ENCODE measurements at regions not wholly inside any gene's neighbourhood (a gene's known extent, or its start where the extent isn't known, plus 50 kb on each side); places are given as distances from the start of the nearest gene placed in this dataset.

DNA sequence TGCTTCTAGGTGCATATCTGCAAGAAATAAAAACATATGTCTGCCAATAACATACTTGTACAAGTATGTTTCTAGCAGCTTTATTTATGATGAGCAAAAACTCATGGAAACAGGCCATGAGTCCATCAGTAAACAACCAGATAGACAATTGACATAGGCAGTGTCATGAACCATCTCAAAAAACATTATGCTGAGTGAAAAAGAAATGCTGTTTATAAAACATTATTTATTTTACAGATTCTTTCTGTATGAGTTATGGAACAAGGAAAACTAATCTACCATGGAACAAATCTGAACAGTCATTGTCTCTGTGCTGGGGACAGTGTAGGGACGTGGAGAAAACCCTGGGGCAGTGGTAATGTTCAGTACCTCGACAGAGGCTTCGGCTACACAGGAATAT is 283.9 kb downstream of the UQCRFS1 start:
- no peak for DNase-seq

DNA sequence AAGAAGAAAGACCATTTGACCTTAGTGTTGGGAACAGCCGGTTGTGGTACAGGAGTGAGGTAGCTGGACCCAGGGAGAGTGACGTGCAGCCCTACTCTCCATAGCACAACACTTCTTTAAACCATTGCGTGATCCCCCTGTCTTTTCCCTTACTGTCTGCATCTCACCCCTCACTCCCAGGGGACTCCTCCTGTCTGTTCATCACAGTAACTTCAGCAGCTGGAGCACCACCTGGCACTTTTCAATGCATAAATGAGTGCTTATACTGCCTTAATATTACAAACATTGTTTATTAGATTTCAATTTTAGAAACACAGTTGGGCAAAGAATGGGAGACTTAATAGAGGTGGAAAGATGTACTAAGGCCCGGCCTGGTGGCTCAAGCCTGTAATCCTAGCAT is 285.5 kb downstream of the UQCRFS1 start:
- DNase-seq: no peak

DNA sequence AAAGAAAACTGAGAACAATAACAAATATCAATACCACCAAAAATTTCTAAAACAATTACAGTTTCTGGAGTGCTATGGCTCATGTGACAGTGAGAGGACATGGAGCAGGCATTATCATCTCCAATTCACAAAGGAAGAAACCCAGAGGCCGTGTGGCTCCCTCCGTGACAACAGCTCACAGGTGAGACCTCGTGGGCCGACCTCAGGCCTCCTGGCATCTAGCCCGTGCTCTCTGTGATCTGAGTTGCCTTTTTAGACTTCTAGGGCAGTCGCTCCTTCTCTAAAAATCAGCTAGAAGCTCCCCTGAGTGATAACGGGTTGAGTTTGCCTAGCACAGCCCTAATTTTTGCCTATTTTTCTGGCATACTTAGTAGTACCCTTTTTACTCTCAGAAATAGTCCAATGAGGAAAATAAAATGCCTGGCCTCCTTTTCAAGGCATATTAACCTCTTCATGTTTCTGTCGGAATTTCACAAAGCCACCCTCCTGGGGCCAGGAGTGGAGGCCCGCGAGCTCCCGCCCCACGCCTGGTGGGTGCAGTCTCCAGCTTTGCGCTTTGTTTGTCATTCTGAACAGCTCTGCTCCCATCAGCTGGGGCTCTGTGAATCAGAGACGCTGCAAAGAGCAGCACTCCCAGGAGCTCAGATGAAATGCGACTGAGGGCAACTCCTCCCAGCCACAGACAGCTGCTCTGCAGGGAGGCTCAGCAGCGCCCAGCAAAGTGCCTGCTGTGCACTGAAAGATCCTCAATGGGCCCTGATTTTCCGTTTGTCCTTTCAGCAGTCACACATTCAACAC is 292.5 kb downstream of the UQCRFS1 start:
- DNase-seq: no peak

GRCh38 chr19:28917621-28918020 is 295.3 kb downstream of the UQCRFS1 start:
- no peak for DNase-seq

DNA sequence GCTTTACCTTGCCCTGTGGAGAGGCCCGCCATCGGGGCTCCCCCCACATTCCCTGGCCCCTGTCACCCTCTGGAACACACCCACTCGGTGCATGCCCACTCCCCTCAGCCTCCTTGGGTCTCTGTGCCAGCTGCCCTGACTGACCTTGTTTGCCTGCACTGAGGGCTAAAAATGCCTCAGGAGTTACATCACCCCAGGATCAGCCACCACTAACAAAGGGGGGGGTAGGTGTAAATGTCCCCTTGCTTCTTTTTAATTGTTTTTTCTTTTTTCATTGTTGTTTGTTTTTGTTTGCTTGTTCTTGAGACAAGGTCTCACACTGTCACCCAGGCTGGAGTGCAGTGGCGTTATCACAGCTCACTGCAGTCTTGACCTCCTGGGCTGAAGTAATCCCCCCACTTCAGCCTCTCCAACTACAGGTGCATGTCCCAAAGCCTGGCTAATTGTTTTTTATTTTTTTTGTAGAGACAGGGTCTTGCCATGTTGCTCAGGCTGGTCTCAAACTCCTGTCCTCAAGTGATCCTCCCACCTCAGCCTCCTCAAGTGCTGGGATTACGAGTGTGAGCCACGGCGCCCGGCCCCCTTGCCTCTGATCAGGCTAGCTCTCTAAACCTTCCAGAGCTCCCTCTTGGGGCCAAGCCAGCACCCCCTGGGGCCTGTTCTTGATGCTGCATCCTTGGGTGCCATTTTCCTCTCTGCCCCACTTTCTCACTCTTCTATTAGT is 297.1 kb downstream of the UQCRFS1 start:
- no peak for DNase-seq

DNA sequence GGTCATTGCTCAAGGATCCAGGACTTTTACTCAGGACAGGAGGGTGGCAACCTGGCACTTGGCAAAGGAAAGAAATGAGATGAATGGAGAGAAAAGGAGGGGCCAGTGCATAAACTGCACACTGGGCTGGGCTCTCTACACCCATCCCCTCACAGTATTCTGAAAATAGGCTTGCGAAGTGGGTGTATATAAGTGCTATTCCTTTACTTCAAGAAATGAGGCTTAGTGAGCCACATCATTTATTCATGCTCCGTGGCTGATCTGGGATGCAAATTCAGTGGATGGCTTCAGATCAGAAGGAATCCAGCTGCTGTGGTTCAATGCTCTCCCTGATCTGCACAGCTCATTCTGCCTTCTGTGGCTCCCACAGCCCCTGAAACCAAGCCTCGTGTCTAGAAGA is 297.7 kb downstream of the UQCRFS1 start:
- no peak for DNase-seq

DNA sequence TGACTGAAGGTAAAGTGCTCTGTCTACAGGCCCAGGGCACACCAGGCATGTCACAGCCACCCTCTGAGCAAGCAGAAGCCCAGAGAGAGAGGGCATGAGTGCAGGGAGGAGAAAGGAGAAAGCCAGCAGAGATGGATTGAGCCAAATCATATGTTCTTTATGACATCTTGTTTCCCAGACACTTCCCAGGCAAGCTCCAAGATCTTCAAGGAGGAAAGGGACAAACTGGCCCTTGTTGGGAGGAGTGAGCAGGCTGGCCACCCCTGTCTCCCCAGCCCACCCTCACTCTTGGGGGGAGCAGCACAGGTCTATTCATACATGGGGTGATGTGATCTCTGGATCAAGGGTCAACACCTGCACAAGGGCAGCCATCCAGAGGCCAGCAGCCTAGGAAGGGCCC is 298.8 kb downstream of the UQCRFS1 start:
- no peak for DNase-seq

DNA sequence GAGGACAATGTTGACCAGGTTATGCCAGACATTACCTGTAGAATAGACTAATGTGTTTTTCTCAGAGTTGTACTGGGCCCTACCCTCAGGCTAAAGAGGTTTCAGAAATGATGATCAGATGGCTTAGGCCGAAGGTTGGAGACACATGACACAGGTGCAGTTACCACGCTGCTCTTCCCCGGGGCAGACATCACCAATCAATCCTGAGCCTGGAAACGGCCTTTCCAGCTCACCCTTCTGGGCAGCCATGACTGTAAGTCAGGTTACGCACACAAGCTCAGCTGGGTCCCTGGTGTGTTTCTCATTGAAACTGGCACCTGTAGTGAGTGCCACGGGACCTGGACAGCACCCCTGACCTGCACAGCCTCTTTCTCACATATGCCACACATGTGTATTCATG is 299.3 kb downstream of the UQCRFS1 start:
- DNase-seq: no peak

GRCh38 chr19:28908941-28909340 is 304.0 kb downstream of the UQCRFS1 start:
- DNase-seq: no peak

GRCh38 chr19:28907534-28907933 is 305.4 kb downstream of the UQCRFS1 start:
- no peak for DNase-seq

DNA sequence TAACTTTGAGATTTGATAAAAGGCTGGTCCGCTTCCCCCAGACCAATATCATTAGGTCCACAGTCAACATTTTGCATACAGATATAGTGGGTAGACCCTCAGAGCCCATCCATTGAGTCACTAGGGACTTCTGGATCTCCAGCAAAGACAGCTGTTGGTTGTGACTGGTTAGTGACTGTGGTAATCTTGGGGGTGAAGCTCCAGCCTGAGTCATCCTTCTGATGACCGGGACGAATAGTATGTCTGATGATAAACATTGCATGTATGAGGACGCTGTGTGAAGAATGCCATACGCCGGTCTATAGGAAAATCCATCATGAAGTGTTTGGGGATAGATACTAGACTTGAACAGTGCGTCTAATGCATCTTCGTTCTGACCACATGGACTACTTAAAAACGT is 307.0 kb downstream of the UQCRFS1 start:
- DNase-seq: no peak

GRCh38 chr19:28899703-28900102 is 313.2 kb downstream of the UQCRFS1 start:
- DNase-seq: no peak

GRCh38 chr19:28898249-28898648 is 314.7 kb downstream of the UQCRFS1 start:
- DNase-seq: no peak

- DNase-seq: no peak
These were observed 322.8 kb downstream of the UQCRFS1 start for GRCh38 chr19:28889941-28890670.

- no peak for DNase-seq
These were observed 324.9 kb downstream of the UQCRFS1 start for GRCh38 chr19:28887920-28888618.

- DNase-seq: no peak
These were observed 326.2 kb downstream of the UQCRFS1 start for GRCh38 chr19:28886708-28887107.

DNA sequence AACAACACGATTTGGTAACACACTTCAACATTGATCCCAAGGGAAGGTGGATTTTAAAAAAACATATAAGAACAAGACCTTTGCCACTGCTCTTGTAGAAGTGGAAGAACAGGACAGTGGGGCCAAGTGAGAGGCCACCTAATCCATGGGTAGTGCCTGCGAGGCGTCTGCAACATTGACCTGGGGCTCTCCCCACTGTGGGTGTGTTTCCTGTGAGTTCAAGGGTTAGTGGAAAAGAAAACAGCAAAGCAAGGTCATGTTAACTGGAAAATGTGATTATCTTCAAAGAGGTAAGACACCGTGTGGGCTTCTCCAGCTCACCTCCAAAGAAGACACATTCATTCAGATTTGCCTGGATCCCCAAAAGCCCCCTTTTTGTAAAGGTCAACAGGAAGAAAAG is 327.0 kb downstream of the UQCRFS1 start:
- no peak for DNase-seq

DNA sequence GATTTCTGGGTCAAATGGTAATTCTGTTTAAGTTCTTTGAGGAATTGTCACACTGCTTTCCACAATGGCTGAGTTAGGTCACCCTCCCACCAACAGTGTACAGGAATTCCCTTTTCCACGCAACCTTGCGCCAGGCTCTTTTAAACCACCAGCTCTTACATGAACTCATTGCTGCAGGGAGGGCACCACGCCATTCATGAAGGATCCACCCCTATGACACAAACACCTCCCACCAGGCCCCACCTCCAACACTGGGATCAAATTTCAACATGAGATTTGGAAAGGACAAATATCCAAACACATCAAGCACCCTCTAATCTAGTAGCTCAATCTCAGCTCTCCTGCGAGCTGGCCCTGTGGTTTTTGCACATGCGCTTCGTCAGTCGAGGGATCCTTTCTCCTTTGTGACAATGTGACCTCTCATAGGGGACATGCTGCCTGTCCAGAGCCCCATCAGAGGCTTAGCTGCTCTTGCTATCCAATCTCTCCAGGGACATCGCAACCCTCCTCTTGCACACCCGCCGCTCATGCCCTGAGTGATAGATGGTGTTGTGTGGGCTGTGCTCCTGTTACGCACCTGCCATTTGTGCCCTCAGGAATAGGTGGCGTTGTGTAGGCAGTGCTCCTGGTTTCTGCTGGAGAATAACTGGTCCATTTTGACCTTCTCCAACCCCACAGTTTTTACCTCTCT is 328.0 kb downstream of the UQCRFS1 start:
- no peak for DNase-seq

DNA sequence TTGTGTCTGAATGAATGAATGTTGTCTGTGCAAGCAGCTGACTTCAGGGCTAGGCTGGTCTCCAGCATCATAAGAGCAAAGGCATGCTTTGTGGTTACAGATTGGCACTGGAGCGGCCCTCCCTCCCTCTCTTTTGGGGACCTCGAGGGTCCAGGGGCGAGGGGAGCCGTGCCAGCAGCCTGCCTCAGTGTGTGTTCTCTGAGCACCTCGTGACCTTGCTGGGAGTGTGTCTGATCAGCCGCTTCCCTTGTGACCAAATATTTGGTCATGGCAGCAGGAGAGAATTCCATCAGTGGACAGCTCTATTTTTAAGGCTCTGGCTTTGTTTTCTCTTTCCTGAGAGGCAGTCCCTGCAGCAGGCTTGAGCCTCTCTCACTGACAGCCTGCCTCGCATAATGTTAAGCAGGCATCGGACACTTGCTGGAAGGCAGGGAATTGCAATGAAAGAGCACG is 329.7 kb downstream of the UQCRFS1 start:
- no peak for DNase-seq

- no peak for DNase-seq
These were observed 330.1 kb downstream of the UQCRFS1 start for GRCh38 chr19:28882818-28883217.

DNA sequence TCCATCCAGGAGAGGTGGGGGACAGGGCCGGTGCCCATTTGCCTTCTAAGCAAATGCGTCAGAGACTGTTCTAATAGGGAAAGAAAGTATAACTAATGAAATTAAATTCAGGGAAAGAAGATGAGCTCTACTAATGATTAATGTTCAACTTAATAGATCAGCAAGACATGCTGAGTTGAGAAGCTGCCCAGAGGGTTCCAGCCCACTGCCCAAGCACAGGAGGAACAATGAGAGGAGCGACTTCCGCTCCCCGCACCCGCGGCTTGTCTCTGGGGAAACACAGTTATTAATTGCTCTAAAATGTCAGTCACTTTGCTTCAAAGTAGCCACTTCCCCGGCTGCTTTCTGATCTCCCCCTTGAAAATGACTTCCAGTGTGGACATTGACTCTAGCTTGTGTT is 331.3 kb downstream of the UQCRFS1 start:
- no peak for DNase-seq

DNA sequence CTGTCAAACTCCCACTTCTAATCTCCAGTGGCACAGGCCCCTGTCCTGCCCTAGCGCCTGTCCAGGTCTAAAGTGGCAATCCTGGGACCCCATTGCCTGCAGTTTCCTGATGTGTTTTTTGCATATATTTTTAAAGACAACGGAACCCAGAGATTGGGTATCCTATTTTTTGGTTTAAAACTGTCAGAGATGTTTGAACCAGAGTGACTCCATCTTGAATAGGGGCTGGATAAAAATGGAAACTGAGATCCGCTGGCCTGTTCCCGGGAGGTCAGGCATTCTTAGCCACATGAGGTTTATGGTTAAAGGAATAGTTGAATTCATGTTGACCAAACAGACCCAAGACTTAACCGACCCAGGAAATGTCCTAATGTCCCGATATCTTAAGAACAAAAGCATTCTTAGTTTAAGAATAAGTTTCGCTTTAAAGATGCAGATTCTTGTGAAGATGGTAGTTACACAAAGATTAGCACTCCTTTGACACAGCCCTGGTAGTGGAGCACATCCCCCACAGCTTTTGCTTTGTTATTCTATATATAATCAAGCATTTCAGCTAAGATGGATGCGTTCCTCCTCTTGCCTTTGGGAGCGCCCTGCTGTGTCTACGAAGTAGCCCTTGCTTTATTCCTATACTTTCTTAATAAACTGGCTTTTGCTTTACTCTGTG is 332.1 kb downstream of the UQCRFS1 start:
- no peak for DNase-seq

All from activated CD8-positive, alpha-beta memory T cell treated with anti-CD3 and anti-CD28 coated beads, Interleukin-2, amount 50 U/mL, for 48 hours (primary cell).